Activated CD4-positive, alpha-beta T cell treated with anti-CD3 and anti-CD28 coated beads, Interleukin-2, amount 50 U/mL, for 1 hour (primary cell): ENCODE measurements at regions not wholly inside any gene's neighbourhood (a gene's known extent, or its start where the extent isn't known, plus 50 kb on each side); places are given as distances from the start of the nearest gene placed in this dataset.
"Not testable (repeated sequence)": the region's sequence is repeated elsewhere in the genome, so short reads cannot be mapped to it uniquely, and the experiment has no call there.

Source experiments
- DNase-seq: peaks from one replicate; pipeline ENCODE4 v3.0.0-alpha.2; 2020

GRCh38 chr6:9131616-9132015 lies 696.3 kb upstream of the SLC35B3 start:
- no peak for DNase-seq

GRCh38 chr6:9131201-9131600 lies 695.9 kb upstream of the SLC35B3 start:
- no peak for DNase-seq

GRCh38 chr6:9128970-9129369 lies 693.6 kb upstream of the SLC35B3 start:
- no peak for DNase-seq

GRCh38 chr6:9126878-9127560 lies 691.7 kb upstream of the SLC35B3 start:
- no peak for DNase-seq

- not testable (repeated sequence) for DNase-seq
Observed at GRCh38 chr6:9126034-9126433, 690.7 kb upstream of the SLC35B3 start.

GRCh38 chr6:9121549-9121948 lies 686.2 kb upstream of the SLC35B3 start:
- DNase-seq, result no peak

- no peak for DNase-seq
Observed at GRCh38 chr6:9116026-9116425, 680.7 kb upstream of the SLC35B3 start.

- no peak for DNase-seq
Observed at GRCh38 chr6:9112544-9112943, 677.2 kb upstream of the SLC35B3 start.

GRCh38 chr6:9103876-9104521 lies 668.7 kb upstream of the SLC35B3 start:
- no peak for DNase-seq

- DNase-seq, result no peak
Observed at GRCh38 chr6:9101920-9102319, 666.6 kb upstream of the SLC35B3 start.

GRCh38 chr6:9100869-9101580 lies 665.7 kb upstream of the SLC35B3 start:
- no peak for DNase-seq

- no peak for DNase-seq
Observed at GRCh38 chr6:9095729-9096128, 660.4 kb upstream of the SLC35B3 start.

- no peak for DNase-seq
Observed at GRCh38 chr6:9095137-9095536, 659.8 kb upstream of the SLC35B3 start.

- DNase-seq, result no peak
Observed at GRCh38 chr6:9089724-9090123, 654.4 kb upstream of the SLC35B3 start.

- no peak for DNase-seq
Observed at GRCh38 chr6:9087470-9087869, 652.1 kb upstream of the SLC35B3 start.

- DNase-seq, result no peak
Observed at GRCh38 chr6:9086331-9086730, 651.0 kb upstream of the SLC35B3 start.

- no peak for DNase-seq
Observed at GRCh38 chr6:9085709-9086070, 650.3 kb upstream of the SLC35B3 start.

- no peak for DNase-seq
Observed at GRCh38 chr6:9085054-9085708, 649.8 kb upstream of the SLC35B3 start.

- DNase-seq, result no peak
Observed at GRCh38 chr6:9083108-9083507, 647.8 kb upstream of the SLC35B3 start.

- no peak for DNase-seq
Observed at GRCh38 chr6:9066726-9067125, 631.4 kb upstream of the SLC35B3 start.

- no peak for DNase-seq
Observed at GRCh38 chr6:9064156-9064555, 628.8 kb upstream of the SLC35B3 start.

GRCh38 chr6:9062596-9062995 lies 627.3 kb upstream of the SLC35B3 start:
- DNase-seq, result no peak

GRCh38 chr6:9057937-9058336 lies 622.6 kb upstream of the SLC35B3 start:
- no peak for DNase-seq

GRCh38 chr6:9056556-9056955 lies 621.2 kb upstream of the SLC35B3 start:
- no peak for DNase-seq
